H9 (cell line): ENCODE measurements at regions not wholly inside any gene's neighbourhood (a gene's known extent, or its start where the extent isn't known, plus 50 kb on each side); places are given as distances from the start of the nearest gene placed in this dataset.

Experiments
- DNase-seq: peaks from one replicate; pipeline ENCODE4 v3.0.0-alpha.2; 2017
- H2AFZ ChIP-seq: one replicate; pipeline ENCODE4 v1.6.1; 2013; ENCODE audit warnings: mild to moderate bottlenecking, low read length, control low read depth, moderate library complexity
- H2AK5ac ChIP-seq: 2 replicates; pipeline ENCODE4 v1.6.1; 2013; ENCODE audit warnings: low read length, control low read depth, mixed read lengths; ENCODE audit not compliant: insufficient read length
- H2BK120ac ChIP-seq: one replicate; pipeline ENCODE4 v1.6.1; 2013; ENCODE audit warnings: low read depth, mild to moderate bottlenecking, low read length, control low read depth, inconsistent platforms; ENCODE audit not compliant: poor library complexity, severe bottlenecking
- H2BK12ac ChIP-seq: 2 replicates; pipeline ENCODE4 v1.6.1; 2013; ENCODE audit warnings: low read length, control low read depth, mixed read lengths, low read depth; ENCODE audit not compliant: insufficient read length
- H2BK15ac ChIP-seq: 2 replicates; pipeline ENCODE4 v1.6.1; 2013; ENCODE audit warnings: low read depth, low read length, control low read depth
- H2BK20ac ChIP-seq: one replicate; pipeline ENCODE4 v1.6.1; 2013; ENCODE audit warnings: low read depth, mild to moderate bottlenecking, low read length, control low read depth, inconsistent platforms; ENCODE audit not compliant: poor library complexity, severe bottlenecking
- H2BK5ac ChIP-seq: 2 replicates; pipeline ENCODE4 v1.6.1; 2013; ENCODE audit warnings: low read length, control low read depth, mixed read lengths; ENCODE audit not compliant: insufficient read length
- H3K14ac ChIP-seq: 2 replicates; pipeline ENCODE4 v1.6.1; 2013; ENCODE audit warnings: low read length, control low read depth; ENCODE audit not compliant: insufficient read depth
- H3K18ac ChIP-seq: 2 replicates; pipeline ENCODE4 v1.6.1; 2013; ENCODE audit warnings: low read depth, mild to moderate bottlenecking, mixed read lengths, low read length, control low read depth; ENCODE audit not compliant: insufficient read length
- H3K23ac ChIP-seq: 2 replicates; pipeline ENCODE4 v1.6.1; 2013; ENCODE audit warnings: low read length, control low read depth, mixed read lengths, low read depth; ENCODE audit not compliant: insufficient read length
- H3K23me2 ChIP-seq: 2 replicates; pipeline ENCODE4 v1.6.1; 2013; ENCODE audit warnings: low read depth, mild to moderate bottlenecking, mixed read lengths, low read length, control low read depth; ENCODE audit not compliant: insufficient read length, poor library complexity, severe bottlenecking
- H3K27ac ChIP-seq: 2 replicates; pipeline ENCODE4 v1.5.1; 2013; ENCODE audit warnings: low read length, control low read depth, mixed read lengths, low read depth; ENCODE audit not compliant: insufficient read length
- H3K27me3 ChIP-seq: 2 replicates; pipeline ENCODE4 v1.6.1; 2013; ENCODE audit warnings: low read length, control low read depth, inconsistent platforms; ENCODE audit not compliant: insufficient read depth
- H3K4ac ChIP-seq: 2 replicates; pipeline ENCODE4 v1.6.1; 2013; ENCODE audit warnings: low read depth, mild to moderate bottlenecking, control low read depth, inconsistent platforms, low read length, moderate library complexity
- H3K4me1 ChIP-seq: 2 replicates; pipeline ENCODE4 v1.6.1; 2013; ENCODE audit warnings: low read length, control low read depth, inconsistent platforms; ENCODE audit not compliant: insufficient read depth
- H3K4me2 ChIP-seq: 2 replicates; pipeline ENCODE4 v1.6.1; 2013; ENCODE audit warnings: low read length, control low read depth, mixed read lengths; ENCODE audit not compliant: insufficient read length, insufficient read depth
- H3K56ac ChIP-seq: 2 replicates; pipeline ENCODE4 v1.6.1; 2013; ENCODE audit warnings: low read depth, mild to moderate bottlenecking, mixed read lengths, low read length, control low read depth; ENCODE audit not compliant: insufficient read length
- H3K79me1 ChIP-seq: 2 replicates; pipeline ENCODE4 v1.6.1; 2013; ENCODE audit warnings: low read depth, mild to moderate bottlenecking, moderate library complexity, low read length, control low read depth, inconsistent platforms; ENCODE audit not compliant: insufficient read depth, poor library complexity, severe bottlenecking
- H3K79me2 ChIP-seq: 2 replicates; pipeline ENCODE4 v1.6.1; 2013; ENCODE audit warnings: low read length, control low read depth, inconsistent platforms; ENCODE audit not compliant: insufficient read depth
- H3K9ac ChIP-seq: 2 replicates; pipeline ENCODE4 v1.6.1; 2013; ENCODE audit warnings: low read length, control low read depth, mixed read lengths; ENCODE audit not compliant: insufficient read length; ENCODE audit errors: extremely low read depth
- H3K9me3 ChIP-seq: one replicate; pipeline ENCODE4 v1.6.1; 2013; ENCODE audit warnings: low read depth, low read length, inconsistent platforms; ENCODE audit not compliant: control insufficient read depth
- H3T11ph ChIP-seq: one replicate; pipeline ENCODE4 v1.6.1; 2013; ENCODE audit warnings: mild to moderate bottlenecking, low read length, control low read depth, inconsistent platforms
- H4K20me1 ChIP-seq: one replicate; pipeline ENCODE4 v1.6.1; 2013; ENCODE audit not compliant: control insufficient read depth, insufficient read length, insufficient read depth
- H4K5ac ChIP-seq: 2 replicates; pipeline ENCODE4 v1.6.1; 2013; ENCODE audit warnings: low read depth, mild to moderate bottlenecking, mixed read lengths, low read length, control low read depth; ENCODE audit not compliant: insufficient read length
- H4K8ac ChIP-seq: replicated peaks from 2 replicates; pipeline ENCODE4 v1.6.1; 2013; ENCODE audit warnings: low read length, control low read depth, mixed read lengths, low read depth; ENCODE audit not compliant: insufficient read length
- H4K91ac ChIP-seq: 2 replicates; pipeline ENCODE4 v1.6.1; 2013; ENCODE audit warnings: low read depth, mild to moderate bottlenecking, moderate library complexity, mixed read lengths, low read length, control low read depth; ENCODE audit not compliant: insufficient read length
- H3K27ac Mint-ChIP-seq, 3 experiments: 2 replicates in 2 of 3; 3 replicates in 1 of 3; pipeline ENCODE4 v1.8.0; 2020 to 2021; ENCODE audit warnings: mixed read lengths in 3 of 3, mild to moderate bottlenecking in 1 of 3, moderate library complexity in 1 of 3
- H3K27me3 Mint-ChIP-seq: 2 replicates; pipeline ENCODE4 v1.8.0; 2021; ENCODE audit warnings: low read depth, mild to moderate bottlenecking, moderate library complexity, mixed read lengths
- H3K36me3 Mint-ChIP-seq, 3 experiments: 2 replicates in 2 of 3; 3 replicates in 1 of 3; pipeline ENCODE4 v1.8.0; 2020 to 2021; ENCODE audit warnings: low read depth in 3 of 3, mixed read lengths in 3 of 3; ENCODE audit not compliant: insufficient read depth in 1 of 3
- H3K4me1 Mint-ChIP-seq, 2 experiments: 2 replicates each; pipeline ENCODE4 v1.8.0; 2020; ENCODE audit warnings: mixed read lengths in 2 of 2
- H3K4me3 Mint-ChIP-seq, 2 experiments: 2 replicates in 1 of 2; 3 replicates in 1 of 2; pipeline ENCODE4 v1.8.0; 2020 to 2021; ENCODE audit warnings: mild to moderate bottlenecking in 2 of 2, mixed read lengths in 2 of 2, moderate library complexity in 1 of 2
- H3K9me3 Mint-ChIP-seq, 2 experiments: 2 replicates in 1 of 2; 3 replicates in 1 of 2; pipeline ENCODE4 v1.8.0; 2020; ENCODE audit warnings: mild to moderate bottlenecking in 2 of 2, mixed read lengths in 2 of 2, moderate library complexity in 1 of 2
- WGBS: extraction: QIAGEN DNeasy Blood & Tissue Kit; methylation state at CpG from one replicate; pipeline ENCODE4 v1.1.7; 2013; ENCODE audit warnings: missing lambda C conversion rate, low lambda C conversion rate, mixed read lengths; ENCODE audit not compliant: insufficient read length; ENCODE audit errors: extremely low coverage; 5-methylcytosine and 5-hydroxymethylcytosine counted together
- TF ChIP-seq, protein P1 (sequence below): fragments of 200-600 bp; sonication (generic); conservative IDR thresholded peaks from 3 replicates; pipeline ENCODE4 v1.8.0; 2021; ENCODE audit warnings: antibody characterized with exemption, mild to moderate bottlenecking

DNA sequence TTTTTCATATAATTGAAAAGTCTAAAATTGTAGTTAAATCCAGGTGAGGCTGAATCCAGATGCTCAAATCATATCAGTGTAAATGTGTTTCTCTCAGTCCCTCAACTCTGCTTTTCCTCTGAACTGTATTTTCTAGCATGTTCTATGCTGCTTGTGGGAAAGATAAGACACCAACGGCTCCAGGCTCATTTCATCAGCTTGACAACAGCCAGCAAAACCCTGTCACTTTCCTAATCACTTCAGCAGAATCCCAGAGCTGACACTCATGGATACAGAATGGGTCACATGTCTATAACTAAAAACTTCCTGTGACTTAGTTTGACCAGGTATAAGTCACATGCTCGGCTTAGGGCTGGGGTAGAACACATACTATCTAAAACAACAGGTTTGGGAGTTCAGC is 179.4 kb upstream of the ADRA1B start:
- Histone ChIP-seq H3K56ac (no peak overlapping the region), H3K4ac (no peak overlapping the region), H2BK5ac (no peak overlapping the region), H3K79me1 (no peaks in the 10 kb centered on the region), H3K4me1 (no peaks in the 10 kb centered on the region; the same call in 1 of the 2 replicates), H3K27me3 (no peaks in the 10 kb centered on the region), H2BK12ac (no peak overlapping the region), H4K20me1 (no peaks in the 10 kb centered on the region), H2BK15ac (no peak overlapping the region), H2BK20ac (no peak overlapping the region), H3K18ac (no peak overlapping the region), H3K4me2 (no peak overlapping the region), H3K14ac (no peak overlapping the region), H4K5ac (no peak overlapping the region), H4K8ac (no peak overlapping the region), H3K79me2 (no peaks in the 10 kb centered on the region), H2AK5ac (no peak overlapping the region), H3K23me2 (no peaks in the 10 kb centered on the region), H2AFZ (no peak overlapping the region), H3T11ph (no peak overlapping the region), H2BK120ac (no peak overlapping the region), H3K9me3 (no peaks in the 10 kb centered on the region), H3K9ac (no peak overlapping the region), H3K27ac (no peak overlapping the region), H4K91ac (no peak overlapping the region), H3K23ac (no peak overlapping the region)
- H3K27ac Mint-ChIP-seq: no peak overlapping the region
- H3K27me3 Mint-ChIP-seq: no peaks in the 10 kb centered on the region; the same call in 1 of the 2 replicates
- peaks cover 0 to 4% of the 10 kb centered on the region in 2 experiments; a peak in 1 of 5 replicates for H3K9me3 Mint-ChIP-seq
- H3K4me1 Mint-ChIP-seq: peaks cover 8 to 11% of the 10 kb centered on the region in 2 experiments
- TF ChIP-seq, protein P1, sequence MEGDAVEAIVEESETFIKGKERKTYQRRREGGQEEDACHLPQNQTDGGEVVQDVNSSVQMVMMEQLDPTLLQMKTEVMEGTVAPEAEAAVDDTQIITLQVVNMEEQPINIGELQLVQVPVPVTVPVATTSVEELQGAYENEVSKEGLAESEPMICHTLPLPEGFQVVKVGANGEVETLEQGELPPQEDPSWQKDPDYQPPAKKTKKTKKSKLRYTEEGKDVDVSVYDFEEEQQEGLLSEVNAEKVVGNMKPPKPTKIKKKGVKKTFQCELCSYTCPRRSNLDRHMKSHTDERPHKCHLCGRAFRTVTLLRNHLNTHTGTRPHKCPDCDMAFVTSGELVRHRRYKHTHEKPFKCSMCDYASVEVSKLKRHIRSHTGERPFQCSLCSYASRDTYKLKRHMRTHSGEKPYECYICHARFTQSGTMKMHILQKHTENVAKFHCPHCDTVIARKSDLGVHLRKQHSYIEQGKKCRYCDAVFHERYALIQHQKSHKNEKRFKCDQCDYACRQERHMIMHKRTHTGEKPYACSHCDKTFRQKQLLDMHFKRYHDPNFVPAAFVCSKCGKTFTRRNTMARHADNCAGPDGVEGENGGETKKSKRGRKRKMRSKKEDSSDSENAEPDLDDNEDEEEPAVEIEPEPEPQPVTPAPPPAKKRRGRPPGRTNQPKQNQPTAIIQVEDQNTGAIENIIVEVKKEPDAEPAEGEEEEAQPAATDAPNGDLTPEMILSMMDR: no peak
- H3K4me3 Mint-ChIP-seq: no peak overlapping the region
- no CpG with 5 or more reads among the region's 2 CpGs for WGBS
- no peak for DNase-seq
- H3K36me3 Mint-ChIP-seq: no peaks in the 10 kb centered on the region
